ENCODE measurements at regions not wholly inside any gene's neighbourhood (a gene's known extent, or its start where the extent isn't known, plus 50 kb on each side); places are given as distances from the start of the nearest gene placed in this dataset.

- no peak overlapping the region for H3K4me3 ChIP-seq (ENCODE audit: low read depth, low read length)
- DNase-seq (ENCODE audit: low read depth), result no peak
- TF ChIP-seq MYC (IDR thresholded peaks at IDR 0.05; ENCODE audit: low read depth, low read length) (no peak), POLR2A (IDR thresholded peaks at IDR 0.05; ENCODE audit: extremely low read depth, insufficient read length) (no peak), CTCF (IDR thresholded peaks at IDR 0.05; ENCODE audit: low read depth, low read length) (no peak), MAX (IDR thresholded peaks at IDR 0.05; ENCODE audit: low read depth, low read length) (no peak)
Measured at GRCh38 chr5:5658226-5658625, 235.7 kb downstream of the ICE1 start.

- no peak for DNase-seq (ENCODE audit: low read depth)
- no peak overlapping the region for H3K4me3 ChIP-seq (ENCODE audit: low read depth, low read length)
- TF ChIP-seq CTCF (IDR thresholded peaks at IDR 0.05; ENCODE audit: low read depth, low read length) (no peak), MAX (IDR thresholded peaks at IDR 0.05; ENCODE audit: low read depth, low read length) (no peak), MYC (IDR thresholded peaks at IDR 0.05; ENCODE audit: low read depth, low read length) (no peak), POLR2A (IDR thresholded peaks at IDR 0.05; ENCODE audit: extremely low read depth, insufficient read length) (no peak)
Measured at GRCh38 chr5:5652181-5652580, 229.7 kb downstream of the ICE1 start.

GRCh38 chr5:5650949-5651348 lies 228.5 kb downstream of the ICE1 start:
- TF ChIP-seq MYC (IDR thresholded peaks at IDR 0.05; ENCODE audit: low read depth, low read length) (no peak), MAX (IDR thresholded peaks at IDR 0.05; ENCODE audit: low read depth, low read length) (no peak), POLR2A (IDR thresholded peaks at IDR 0.05; ENCODE audit: extremely low read depth, insufficient read length) (no peak), CTCF (IDR thresholded peaks at IDR 0.05; ENCODE audit: low read depth, low read length) (no peak)
- H3K4me3 ChIP-seq (ENCODE audit: low read depth, low read length), result no peak overlapping the region
- no peak for DNase-seq (ENCODE audit: low read depth)

GRCh38 chr5:5650242-5650641 lies 227.8 kb downstream of the ICE1 start:
- no peak overlapping the region for H3K4me3 ChIP-seq (ENCODE audit: low read depth, low read length)
- peak; percentile 23 for DNase-seq (ENCODE audit: low read depth)
- peak; percentile 64; the same call in 1 of the 2 replicates for TF ChIP-seq MAX (IDR thresholded peaks at IDR 0.05; ENCODE audit: low read depth, low read length)
- TF ChIP-seq POLR2A (IDR thresholded peaks at IDR 0.05; ENCODE audit: extremely low read depth, insufficient read length), result no peak

GRCh38 chr5:5649641-5650040 lies 227.2 kb downstream of the ICE1 start:
- no peak for DNase-seq (ENCODE audit: low read depth)
- no peak overlapping the region for H3K4me3 ChIP-seq (ENCODE audit: low read depth, low read length)
- TF ChIP-seq POLR2A (IDR thresholded peaks at IDR 0.05; ENCODE audit: extremely low read depth, insufficient read length), result no peak
- TF ChIP-seq MYC (IDR thresholded peaks at IDR 0.05; ENCODE audit: low read depth, low read length), result no peak

GRCh38 chr5:5648694-5649093 lies 226.2 kb downstream of the ICE1 start:
- DNase-seq (ENCODE audit: low read depth), result no peak
- TF ChIP-seq MAX (IDR thresholded peaks at IDR 0.05; ENCODE audit: low read depth, low read length) (no peak), CTCF (IDR thresholded peaks at IDR 0.05; ENCODE audit: low read depth, low read length) (no peak), MYC (IDR thresholded peaks at IDR 0.05; ENCODE audit: low read depth, low read length) (no peak), POLR2A (IDR thresholded peaks at IDR 0.05; ENCODE audit: extremely low read depth, insufficient read length) (no peak)
- H3K4me3 ChIP-seq (ENCODE audit: low read depth, low read length), result no peak overlapping the region

- TF ChIP-seq MAX (IDR thresholded peaks at IDR 0.05; ENCODE audit: low read depth, low read length), result no peak
- TF ChIP-seq MYC (IDR thresholded peaks at IDR 0.05; ENCODE audit: low read depth, low read length), result no peak
- TF ChIP-seq CTCF (IDR thresholded peaks at IDR 0.05; ENCODE audit: low read depth, low read length), result no peak
- no peak for TF ChIP-seq POLR2A (IDR thresholded peaks at IDR 0.05; ENCODE audit: extremely low read depth, insufficient read length)
- no peak overlapping the region for H3K4me3 ChIP-seq (ENCODE audit: low read depth, low read length)
Measured at GRCh38 chr5:5645891-5646290, 223.4 kb downstream of the ICE1 start.

More at GRCh38 chr5:5645891-5646290, 223.4 kb downstream of the ICE1 start:
- DNase-seq (ENCODE audit: low read depth), result no peak

All from NB4 (cell line).